Activated T-cell treated with anti-CD3 and anti-CD28 coated beads, Interleukin-2, amount 50 U/mL, for 24 hours (primary cell): ENCODE measurements at regions not wholly inside any gene's neighbourhood (a gene's known extent, or its start where the extent isn't known, plus 50 kb on each side); places are given as distances from the start of the nearest gene placed in this dataset.
"Not testable (repeated sequence)": the region's sequence is repeated elsewhere in the genome, so short reads cannot be mapped to it uniquely, and the experiment has no call there.

Experiments
- DNase-seq: peaks from one replicate; pipeline ENCODE4 v3.0.0-alpha.2; 2020
- H3K27ac Mint-ChIP-seq: 2 replicates; pipeline ENCODE4 v1.8.0; 2020; ENCODE audit warnings: mild to moderate bottlenecking, mixed read lengths
- H3K27me3 Mint-ChIP-seq: 2 replicates; pipeline ENCODE4 v1.8.0; 2020; ENCODE audit warnings: mixed read lengths
- H3K36me3 Mint-ChIP-seq: 2 replicates; pipeline ENCODE4 v1.8.0; 2020; ENCODE audit warnings: low read depth, mixed read lengths
- H3K4me1 Mint-ChIP-seq: 2 replicates; pipeline ENCODE4 v1.8.0; 2020; ENCODE audit warnings: low read depth, mixed read lengths
- H3K4me3 Mint-ChIP-seq: 2 replicates; pipeline ENCODE4 v1.8.0; 2020; ENCODE audit warnings: mild to moderate bottlenecking, moderate library complexity, mixed read lengths
- H3K9me3 Mint-ChIP-seq: 2 replicates; pipeline ENCODE4 v1.8.0; 2020; ENCODE audit warnings: mixed read lengths

DNA sequence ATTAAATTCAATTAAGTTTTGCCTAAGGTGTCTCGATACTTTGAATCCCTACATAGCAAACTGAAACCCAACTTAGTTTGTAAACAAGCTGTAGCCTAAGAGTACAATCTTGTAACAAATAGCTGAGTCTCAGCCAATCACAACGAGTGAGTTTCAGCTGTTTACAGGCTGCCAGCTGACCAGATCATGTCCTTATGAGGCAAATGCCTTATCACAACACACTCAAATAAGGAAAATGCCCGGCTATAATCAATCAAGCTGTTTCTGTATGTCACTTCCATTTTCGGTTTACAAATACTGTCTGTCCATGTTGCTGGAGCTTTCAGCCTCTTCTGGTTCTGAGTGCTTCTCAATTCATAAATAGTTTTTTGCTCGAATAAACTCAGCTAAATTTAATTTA lies 943.8 kb downstream of the SLC16A7 start:
- Mint-ChIP-seq H3K4me1 (no peaks in the 10 kb centered on the region), H3K9me3 (peaks cover 3% of the 10 kb centered on the region), H3K27me3 (no peaks in the 10 kb centered on the region), H3K4me3 (no peak overlapping the region), H3K27ac (no peak overlapping the region), H3K36me3 (no peaks in the 10 kb centered on the region)
- no peak for DNase-seq

DNA sequence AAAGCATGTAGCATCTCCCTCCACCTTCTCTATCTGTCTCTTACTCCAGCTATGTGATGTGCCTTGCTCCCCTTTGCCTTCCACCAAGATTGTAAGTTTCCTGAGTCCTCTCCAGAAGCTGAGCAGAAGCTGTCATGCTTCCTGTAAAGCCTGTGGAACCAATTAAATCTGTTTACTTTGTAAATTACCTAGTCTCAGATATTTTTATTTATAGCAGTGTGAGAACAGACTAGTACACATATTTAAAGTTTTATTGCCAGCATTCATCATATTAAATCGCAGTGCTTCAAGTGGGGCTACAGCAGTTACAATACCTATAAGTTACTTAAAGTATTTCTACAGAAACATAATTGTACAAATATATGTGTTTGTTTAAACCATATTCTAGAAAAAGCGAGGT lies 973.1 kb downstream of the SLC16A7 start:
- Mint-ChIP-seq H3K9me3 (peaks cover 9% of the 10 kb centered on the region), H3K27ac (no peak overlapping the region), H3K36me3 (no peaks in the 10 kb centered on the region), H3K4me3 (no peak overlapping the region), H3K4me1 (no peaks in the 10 kb centered on the region), H3K27me3 (no peaks in the 10 kb centered on the region)
- DNase-seq: no peak

DNA sequence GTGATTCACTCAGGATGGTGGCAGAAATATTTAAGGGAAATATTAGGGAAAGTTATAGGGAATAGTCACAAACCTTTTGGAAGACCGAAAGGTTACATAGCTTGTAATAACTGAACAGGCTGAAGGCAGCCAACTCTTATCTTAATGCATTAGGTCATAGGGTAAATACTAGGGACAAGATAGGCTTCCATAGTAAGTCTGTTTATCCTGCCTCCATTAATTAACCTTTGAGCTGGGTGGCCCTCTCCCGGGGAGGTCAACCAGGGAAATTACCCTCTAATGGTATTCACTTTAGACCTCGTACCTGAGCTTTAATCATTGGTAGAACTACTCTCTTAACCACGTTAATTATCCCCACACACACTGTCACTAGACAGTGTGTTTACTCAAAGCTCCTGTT lies 981.8 kb downstream of the SLC16A7 start:
- Mint-ChIP-seq H3K4me1 (no peaks in the 10 kb centered on the region), H3K4me3 (no peak overlapping the region), H3K27ac (no peak overlapping the region), H3K9me3 (peaks cover 4% of the 10 kb centered on the region), H3K36me3 (no peaks in the 10 kb centered on the region), H3K27me3 (no peaks in the 10 kb centered on the region)
- DNase-seq: no peak

DNA sequence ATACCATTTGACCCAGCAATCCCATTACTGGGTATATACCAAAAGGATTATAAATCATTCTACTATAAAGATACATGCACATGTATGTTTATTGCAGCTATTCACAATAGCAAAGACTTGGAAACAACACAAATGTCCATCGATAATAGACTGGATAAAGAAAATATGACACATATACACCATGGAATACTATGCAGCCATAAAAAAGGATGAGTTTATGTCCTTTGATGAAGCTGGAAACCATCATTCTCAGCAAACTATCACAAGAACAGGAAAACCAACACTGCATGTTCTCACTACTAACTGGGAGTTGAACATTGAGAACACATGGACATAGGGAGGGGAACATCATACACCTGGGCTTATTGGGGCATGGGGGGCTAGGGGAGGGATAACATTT lies 991.8 kb downstream of the SLC16A7 start:
- not testable (repeated sequence) for H3K27me3 Mint-ChIP-seq

DNA sequence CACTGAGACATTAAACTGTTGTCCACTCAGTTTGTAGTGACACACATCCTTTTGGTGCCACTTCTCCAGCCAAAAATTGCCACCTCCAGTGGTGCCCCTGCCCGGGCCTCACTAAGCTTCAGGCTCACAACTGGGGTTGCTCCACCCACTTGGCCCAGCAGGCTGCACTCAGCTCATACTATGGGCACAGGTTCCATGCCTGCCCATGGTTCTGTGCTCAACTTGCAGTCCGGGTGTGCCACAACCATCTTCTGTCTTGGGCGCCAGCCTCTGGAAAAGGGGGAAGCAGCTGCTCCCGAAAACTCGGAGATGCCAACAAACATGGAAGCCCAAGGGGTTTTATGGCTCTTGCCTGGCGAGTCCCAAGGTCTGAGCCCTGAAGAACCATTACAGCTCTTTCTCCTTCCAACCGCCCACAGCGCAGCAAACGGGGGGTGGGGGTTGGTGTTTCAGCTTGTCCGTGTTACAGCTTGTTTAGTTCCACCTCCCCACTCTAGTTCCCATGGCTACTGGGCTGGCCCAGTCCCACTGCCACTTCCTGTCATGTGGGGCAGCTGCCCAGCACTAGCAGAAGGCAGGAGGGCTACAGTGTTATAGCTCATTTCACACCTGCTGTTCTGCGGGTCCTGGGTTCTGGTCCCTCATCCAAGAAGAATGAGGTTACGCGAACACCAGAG lies 998.3 kb downstream of the SLC16A7 start:
- DNase-seq: no peak
- H3K27me3 Mint-ChIP-seq: no peaks in the 10 kb centered on the region
- H3K27ac Mint-ChIP-seq: no peak overlapping the region
- H3K4me3 Mint-ChIP-seq: no peak overlapping the region
- peaks cover 8% of the 10 kb centered on the region for H3K9me3 Mint-ChIP-seq
- no peaks in the 10 kb centered on the region for H3K4me1 Mint-ChIP-seq
- no peaks in the 10 kb centered on the region for H3K36me3 Mint-ChIP-seq

More for the DNA sequence above, 991.8 kb downstream of the SLC16A7 start:
- H3K27ac Mint-ChIP-seq, DNase-seq, H3K36me3 Mint-ChIP-seq, H3K4me3 Mint-ChIP-seq, H3K4me1 Mint-ChIP-seq: not testable (repeated sequence)
- H3K9me3 Mint-ChIP-seq: peaks cover 13% of the 10 kb centered on the region

DNA sequence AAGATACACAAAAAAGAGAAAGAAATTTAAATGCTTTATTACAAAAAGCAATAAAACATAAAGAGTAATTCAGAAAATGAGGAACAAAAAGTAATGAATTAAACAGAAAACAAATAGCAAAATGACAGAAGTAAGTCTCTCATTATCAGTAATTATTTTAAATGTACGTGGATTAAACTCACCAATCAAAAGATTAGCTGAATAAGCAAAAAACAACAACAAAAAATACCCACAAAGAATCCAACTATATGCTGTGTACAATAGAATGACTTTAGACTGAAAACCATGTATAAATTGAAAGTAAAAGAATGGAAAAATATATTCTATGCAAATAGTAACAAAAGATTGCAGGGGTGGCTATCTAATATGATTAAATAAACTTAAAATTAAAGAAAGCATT lies 1006.8 kb downstream of the SLC16A7 start:
- no peaks in the 10 kb centered on the region for H3K4me1 Mint-ChIP-seq
- no peak for DNase-seq
- peaks cover 16% of the 10 kb centered on the region for H3K9me3 Mint-ChIP-seq
- H3K36me3 Mint-ChIP-seq: no peaks in the 10 kb centered on the region
- H3K27ac Mint-ChIP-seq: no peak overlapping the region
- no peak overlapping the region for H3K4me3 Mint-ChIP-seq
- no peaks in the 10 kb centered on the region for H3K27me3 Mint-ChIP-seq

DNA sequence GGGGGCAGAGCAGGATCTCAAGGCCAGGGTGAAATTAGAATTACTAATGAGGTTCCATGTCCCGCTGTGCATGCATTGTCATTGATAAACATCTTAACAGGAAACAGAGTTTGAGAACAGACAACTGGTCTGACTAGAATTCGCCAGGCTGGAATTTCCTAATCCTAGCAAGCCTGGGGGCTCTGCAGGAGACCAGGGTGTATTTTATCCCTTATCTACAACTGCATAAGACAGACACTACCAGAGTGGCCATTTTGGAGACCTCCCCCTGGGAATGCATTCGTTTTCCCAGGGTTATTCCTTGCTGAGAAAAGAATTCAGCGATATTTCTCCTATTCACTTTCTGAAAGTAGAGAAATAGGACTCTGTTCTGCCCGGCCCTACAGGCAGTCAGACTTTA lies 1007.6 kb downstream of the SLC16A7 start:
- H3K9me3 Mint-ChIP-seq: peaks cover 16% of the 10 kb centered on the region
- H3K27ac Mint-ChIP-seq, DNase-seq, H3K36me3 Mint-ChIP-seq, H3K4me1 Mint-ChIP-seq, H3K4me3 Mint-ChIP-seq, H3K27me3 Mint-ChIP-seq: not testable (repeated sequence)

DNA sequence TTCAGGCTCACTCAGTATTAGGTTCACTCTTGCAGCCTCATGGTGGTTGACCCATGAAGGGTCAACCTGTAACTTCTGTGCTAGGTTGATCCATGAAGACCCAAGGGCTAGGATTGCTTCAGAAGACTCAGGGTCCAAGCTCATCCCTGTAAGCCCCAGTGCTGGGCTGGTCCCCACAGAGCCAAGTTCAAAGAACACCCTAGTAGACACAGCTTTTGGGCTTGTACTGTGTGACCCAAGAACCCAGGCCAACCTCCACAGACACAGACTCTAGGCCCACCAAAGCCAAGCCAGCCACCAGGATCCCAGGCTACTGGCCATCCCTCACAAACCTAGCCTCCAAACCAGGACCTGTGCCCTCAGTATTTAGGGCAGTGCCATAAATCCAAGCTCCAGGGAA lies 1020.6 kb downstream of the SLC16A7 start:
- H3K27ac Mint-ChIP-seq: no peak overlapping the region
- no peaks in the 10 kb centered on the region for H3K27me3 Mint-ChIP-seq
- peaks cover 20% of the 10 kb centered on the region for H3K9me3 Mint-ChIP-seq
- no peaks in the 10 kb centered on the region for H3K36me3 Mint-ChIP-seq
- no peak overlapping the region for H3K4me3 Mint-ChIP-seq
- H3K4me1 Mint-ChIP-seq: no peaks in the 10 kb centered on the region
- no peak for DNase-seq

DNA sequence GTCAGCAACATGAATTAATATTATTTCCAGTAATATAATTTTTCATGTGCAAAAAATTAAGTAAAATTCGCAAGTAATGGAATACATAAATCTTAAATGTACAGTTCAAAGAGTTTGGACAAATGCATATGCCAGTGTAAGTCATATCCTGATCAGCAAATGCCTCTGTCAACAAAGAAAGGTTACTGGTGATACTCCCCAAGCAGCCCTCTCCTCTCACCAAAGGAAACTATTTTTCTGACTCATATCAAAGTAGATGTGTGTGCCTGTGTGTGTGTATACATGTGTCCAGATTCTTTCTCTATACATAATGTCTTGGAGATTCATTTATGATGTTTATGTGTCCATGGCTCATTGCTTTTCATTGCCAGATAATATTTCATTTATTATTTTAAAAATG lies 1035.0 kb downstream of the SLC16A7 start:
- Mint-ChIP-seq H3K36me3 (no peaks in the 10 kb centered on the region), H3K4me3 (no peak overlapping the region), H3K27ac (no peak overlapping the region), H3K27me3 (no peaks in the 10 kb centered on the region), H3K4me1 (no peaks in the 10 kb centered on the region), H3K9me3 (peaks cover 6% of the 10 kb centered on the region)
- DNase-seq: no peak

DNA sequence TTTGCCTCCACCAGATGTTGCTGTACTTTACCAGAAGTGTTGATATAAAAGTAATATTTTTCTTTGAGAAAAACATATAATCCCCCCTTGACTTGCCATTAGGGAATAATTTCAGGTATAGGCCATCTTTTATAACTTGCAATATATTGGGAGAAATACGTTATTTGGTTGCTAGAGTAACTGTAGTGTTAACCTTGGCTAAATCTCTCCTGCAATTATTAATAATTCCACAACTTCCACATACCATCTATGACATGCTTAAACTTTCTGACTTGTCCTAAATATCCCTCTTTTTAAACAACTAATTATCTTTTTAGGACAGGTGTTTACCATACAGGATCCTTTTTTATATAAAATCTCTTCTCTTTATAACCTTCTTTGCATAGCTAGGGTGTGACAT lies 1048.2 kb downstream of the SLC16A7 start:
- Mint-ChIP-seq H3K4me1 (no peaks in the 10 kb centered on the region), H3K9me3 (peaks cover 6% of the 10 kb centered on the region), H3K4me3 (no peak overlapping the region), H3K27me3 (no peaks in the 10 kb centered on the region), H3K27ac (no peak overlapping the region), H3K36me3 (no peaks in the 10 kb centered on the region)
- DNase-seq: no peak

DNA sequence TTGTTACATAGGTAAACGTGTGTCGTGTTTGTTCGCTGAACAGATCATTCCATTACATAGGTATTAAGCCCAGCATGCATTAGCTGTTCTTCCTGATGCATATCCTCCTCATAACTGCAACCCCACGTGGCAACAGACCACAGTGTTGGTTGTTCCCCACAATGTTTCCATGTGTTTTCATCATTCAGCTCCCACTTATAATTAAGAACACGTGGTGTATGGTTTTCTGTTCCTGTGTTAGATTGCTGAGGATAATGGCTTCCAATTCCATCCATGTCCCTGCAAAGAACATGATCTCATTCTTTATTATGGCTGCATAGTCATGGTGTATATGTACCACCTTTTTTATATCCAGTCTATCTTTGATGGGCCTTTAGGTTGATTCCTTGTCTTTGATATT lies 1071.1 kb downstream of the SLC16A7 start:
- Mint-ChIP-seq H3K27ac (no peak overlapping the region), H3K4me1 (no peaks in the 10 kb centered on the region), H3K9me3 (peaks cover 3% of the 10 kb centered on the region), H3K4me3 (no peak overlapping the region), H3K36me3 (no peaks in the 10 kb centered on the region), H3K27me3 (no peaks in the 10 kb centered on the region)
- DNase-seq: no peak

DNA sequence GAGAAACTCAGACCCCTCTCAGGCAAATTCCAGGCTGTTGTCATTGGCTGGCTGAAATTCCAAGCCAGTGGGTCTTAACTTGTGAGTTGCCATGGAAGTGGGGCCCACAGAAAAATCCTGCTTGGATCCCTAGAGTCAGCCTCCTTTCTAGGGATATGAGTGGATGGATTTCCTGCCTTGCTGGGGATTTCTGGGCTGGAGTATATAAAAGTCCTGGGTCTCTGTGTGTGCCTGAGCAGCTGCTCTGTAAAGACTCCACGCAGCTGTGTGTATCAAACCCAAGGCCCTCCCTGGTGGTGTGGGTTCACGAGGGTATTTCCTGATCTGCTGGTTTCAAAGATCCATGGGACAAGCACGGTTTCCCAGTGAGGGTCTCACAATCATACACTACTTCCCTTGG lies 1077.1 kb downstream of the SLC16A7 start:
- H3K4me3 Mint-ChIP-seq: no peak overlapping the region
- H3K9me3 Mint-ChIP-seq: peaks cover 6% of the 10 kb centered on the region
- H3K36me3 Mint-ChIP-seq: no peaks in the 10 kb centered on the region
- DNase-seq: no peak
- H3K27ac Mint-ChIP-seq: no peak overlapping the region
- no peaks in the 10 kb centered on the region for H3K27me3 Mint-ChIP-seq
- H3K4me1 Mint-ChIP-seq: no peaks in the 10 kb centered on the region

DNA sequence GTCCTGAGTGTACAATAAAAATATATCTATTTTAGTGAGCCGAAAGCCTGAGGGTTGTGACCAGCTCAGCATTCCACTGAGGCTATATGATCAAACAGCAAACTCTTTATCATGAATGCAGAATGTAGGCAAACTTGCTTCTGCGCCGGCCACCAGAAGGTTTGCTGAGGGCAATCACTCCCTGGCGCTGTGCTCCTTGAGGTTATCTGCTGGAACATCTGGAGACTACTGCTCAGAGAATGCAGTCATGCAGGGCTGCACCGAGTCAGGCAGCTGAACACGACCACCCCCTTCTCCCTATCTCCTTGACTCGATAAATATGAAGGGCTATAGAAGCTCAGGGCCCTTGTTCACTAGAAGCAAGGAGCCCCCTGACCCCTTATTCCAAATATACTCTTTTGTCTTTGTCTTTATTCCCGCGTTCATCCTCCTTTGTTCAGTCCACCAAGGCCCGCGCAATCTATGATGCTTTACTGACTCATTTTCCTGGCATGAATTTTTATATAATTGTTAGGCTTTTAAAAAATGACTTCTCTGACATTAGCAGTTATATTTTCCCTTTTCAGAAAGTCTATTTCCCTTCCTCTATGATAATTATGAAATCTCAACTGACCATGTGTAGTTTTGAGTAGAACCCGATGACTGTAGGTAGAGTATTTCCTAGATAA lies 1089.3 kb downstream of the SLC16A7 start:
- no peak for DNase-seq
- Mint-ChIP-seq H3K27me3 (no peaks in the 10 kb centered on the region), H3K27ac (no peak overlapping the region), H3K36me3 (no peaks in the 10 kb centered on the region), H3K4me1 (no peaks in the 10 kb centered on the region), H3K9me3 (peaks cover 3% of the 10 kb centered on the region), H3K4me3 (no peak overlapping the region)

DNA sequence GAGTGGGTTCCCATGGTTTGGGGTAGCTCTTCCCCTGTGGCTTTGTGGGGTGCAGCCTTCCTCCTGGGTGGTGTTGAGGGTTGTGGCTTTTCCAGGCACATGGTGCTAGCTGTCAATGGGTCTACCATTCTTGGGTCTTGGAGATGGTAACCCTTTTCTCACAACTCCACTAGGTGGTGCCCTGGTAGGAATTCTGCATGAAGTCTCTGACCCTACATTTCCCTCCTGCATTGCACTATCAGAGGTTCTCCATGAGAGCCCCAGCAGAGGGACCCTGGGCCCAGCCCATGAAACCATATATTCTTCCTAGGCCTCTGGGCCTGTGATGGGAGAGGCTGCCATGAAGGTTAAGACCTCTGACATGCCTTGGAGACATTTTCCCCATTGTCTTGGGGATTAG lies 1093.3 kb downstream of the SLC16A7 start:
- Mint-ChIP-seq H3K4me1 (no peaks in the 10 kb centered on the region), H3K9me3 (peaks cover 4% of the 10 kb centered on the region), H3K36me3 (no peaks in the 10 kb centered on the region), H3K4me3 (no peak overlapping the region), H3K27ac (no peak overlapping the region), H3K27me3 (no peaks in the 10 kb centered on the region)
- DNase-seq: no peak

DNA sequence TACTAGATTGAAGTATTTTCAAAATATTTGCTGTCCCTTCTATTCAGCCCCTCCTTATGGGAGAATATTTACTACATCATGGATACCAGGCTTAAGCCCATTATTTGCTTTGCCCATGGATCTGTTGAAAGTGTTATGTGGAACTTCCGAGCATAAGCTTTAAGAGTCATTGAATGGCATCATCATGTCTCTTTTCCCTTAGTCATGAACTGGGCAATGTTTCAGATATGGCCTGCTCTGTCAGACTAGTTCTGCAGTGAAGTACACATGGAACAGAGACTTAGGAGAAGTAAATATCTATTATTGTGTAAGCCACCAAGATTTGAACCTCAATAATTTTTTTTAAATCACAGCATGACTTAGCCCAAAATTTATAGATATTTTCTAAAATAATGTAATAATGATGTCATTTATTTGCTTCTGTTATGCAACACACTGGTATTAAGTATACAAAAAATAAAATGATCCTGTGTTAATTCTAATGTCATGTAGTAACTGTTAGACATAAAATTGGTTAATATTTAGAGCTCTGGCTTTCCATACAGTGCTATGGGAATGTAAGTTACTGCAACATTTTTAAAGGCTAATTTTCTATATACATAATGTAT lies 1097.3 kb downstream of the SLC16A7 start:
- no peaks in the 10 kb centered on the region for H3K36me3 Mint-ChIP-seq
- H3K27me3 Mint-ChIP-seq: no peaks in the 10 kb centered on the region
- H3K4me3 Mint-ChIP-seq: no peak overlapping the region
- DNase-seq: no peak
- no peak overlapping the region for H3K27ac Mint-ChIP-seq
- peaks cover 2% of the 10 kb centered on the region for H3K9me3 Mint-ChIP-seq
- no peaks in the 10 kb centered on the region for H3K4me1 Mint-ChIP-seq
